Stimulated activated CD4-positive, alpha-beta T cell treated with anti-CD3 and anti-CD28 coated beads, Interleukin-2, amount 100 ng/mL, for 4 hours (primary cell): ENCODE measurements at regions not wholly inside any gene's neighbourhood (a gene's known extent, or its start where the extent isn't known, plus 50 kb on each side); places are given as distances from the start of the nearest gene placed in this dataset.

Source experiments
- DNase-seq: peaks from one replicate; pipeline ENCODE4 v3.0.0-alpha.2; 2020; ENCODE audit warnings: low read depth

- DNase-seq: no peak
Observed at GRCh38 chr16:80081846-80082245, 458.9 kb upstream of the DYNLRB2 start.

DNA sequence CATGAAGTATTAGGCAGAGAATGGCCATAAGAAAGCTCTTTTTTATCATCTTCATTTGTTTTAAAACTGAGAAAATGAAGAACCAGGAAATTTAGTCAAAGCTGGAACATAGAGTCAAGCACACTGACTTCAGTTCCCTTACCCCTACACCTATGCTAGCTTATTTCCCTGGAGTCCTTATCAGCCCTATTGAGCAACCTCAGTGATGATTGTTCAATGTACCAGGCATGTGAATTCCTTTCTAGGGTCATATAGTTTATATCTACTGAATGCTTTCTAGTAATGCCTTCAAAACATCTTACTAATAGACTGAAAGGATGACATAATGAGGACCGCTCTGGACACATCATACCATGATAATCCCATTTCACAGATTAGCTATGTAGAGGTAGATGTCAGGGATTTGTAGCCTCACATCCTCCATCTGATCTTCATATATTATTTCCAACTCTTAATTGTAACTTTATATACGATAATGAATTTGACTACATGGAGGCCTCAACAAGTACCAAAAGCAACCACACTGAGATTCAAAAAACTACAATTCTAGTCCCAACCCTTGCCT, 460.4 kb upstream of the DYNLRB2 start:
- no peak for DNase-seq

DNA sequence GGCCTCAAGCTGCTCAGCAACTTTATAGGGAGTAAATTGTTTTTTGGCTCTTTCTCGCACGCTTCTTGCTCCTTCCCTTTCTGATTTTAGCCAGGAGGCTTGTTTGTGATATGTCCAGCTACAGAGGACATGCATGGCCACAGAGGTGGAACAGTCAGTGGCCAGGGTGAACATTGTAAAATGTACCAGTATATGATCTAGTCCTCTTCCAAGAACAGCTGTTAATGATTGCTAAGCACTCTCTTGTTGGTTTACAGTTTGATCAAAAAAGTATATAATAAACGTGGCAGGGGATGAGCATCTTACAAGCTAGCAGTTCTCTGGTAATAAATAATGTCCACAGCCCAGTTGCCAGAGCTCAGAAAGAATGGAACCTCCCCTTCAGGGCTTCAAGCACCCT, 461.7 kb upstream of the DYNLRB2 start:
- no peak for DNase-seq

GRCh38 chr16:80077696-80078095, 463.1 kb upstream of the DYNLRB2 start:
- DNase-seq: no peak

DNA sequence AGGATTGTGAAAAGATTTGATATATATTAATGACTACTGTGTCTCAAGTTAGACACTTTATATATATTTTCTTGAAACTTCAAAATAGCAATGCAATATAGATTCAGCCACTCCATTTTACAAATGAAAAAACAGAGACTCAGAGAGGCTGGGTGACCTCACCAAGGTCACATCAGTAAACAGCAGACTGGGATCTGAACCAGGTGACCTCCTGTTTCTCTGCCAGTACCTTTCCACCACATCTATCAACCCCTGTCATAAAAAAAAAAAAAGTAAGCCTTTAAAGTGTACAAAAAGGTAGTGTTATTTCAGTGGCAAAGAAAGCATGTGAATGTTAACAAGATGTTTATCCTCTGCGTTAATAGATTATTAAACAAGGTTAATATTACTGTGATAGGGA, 466.5 kb upstream of the DYNLRB2 start:
- DNase-seq: no peak

GRCh38 chr16:80071964-80072456, 468.8 kb upstream of the DYNLRB2 start:
- DNase-seq: no peak

DNA sequence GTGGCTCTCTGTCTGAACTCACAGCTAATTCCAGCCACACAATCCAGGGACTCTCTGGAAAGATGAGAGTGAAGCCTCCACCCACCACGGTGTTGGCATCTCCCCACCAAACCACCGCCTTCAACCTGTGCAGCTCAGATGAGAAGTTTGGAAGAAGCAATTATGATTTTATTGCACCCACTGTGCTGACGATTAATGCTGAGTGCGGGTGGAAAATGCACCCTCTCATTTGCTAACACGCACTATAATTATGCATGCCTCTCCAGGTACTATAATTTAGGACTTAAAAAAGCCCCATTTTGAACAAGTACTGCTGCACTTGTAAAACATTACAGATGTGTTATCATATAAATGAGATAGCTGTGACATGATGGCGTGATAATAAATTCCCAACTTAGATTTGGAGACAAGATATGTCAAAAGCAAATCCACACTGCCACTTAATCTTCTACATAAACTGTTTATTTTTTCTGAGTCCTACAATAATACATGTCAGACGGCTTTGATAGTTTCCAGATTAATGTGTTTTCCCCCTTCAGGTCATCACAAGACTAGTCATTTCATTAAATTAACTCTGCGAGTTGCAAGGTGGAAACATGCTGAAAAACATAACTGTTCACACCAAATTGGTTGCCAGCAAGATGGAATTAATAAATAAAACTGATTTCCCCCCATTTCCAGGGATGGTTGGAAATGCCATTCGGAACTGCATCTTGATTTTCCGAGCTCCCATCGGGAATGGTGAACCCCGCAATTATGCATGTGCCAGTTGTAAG, 466.5 kb upstream of the MAF start:
- no peak for DNase-seq

DNA sequence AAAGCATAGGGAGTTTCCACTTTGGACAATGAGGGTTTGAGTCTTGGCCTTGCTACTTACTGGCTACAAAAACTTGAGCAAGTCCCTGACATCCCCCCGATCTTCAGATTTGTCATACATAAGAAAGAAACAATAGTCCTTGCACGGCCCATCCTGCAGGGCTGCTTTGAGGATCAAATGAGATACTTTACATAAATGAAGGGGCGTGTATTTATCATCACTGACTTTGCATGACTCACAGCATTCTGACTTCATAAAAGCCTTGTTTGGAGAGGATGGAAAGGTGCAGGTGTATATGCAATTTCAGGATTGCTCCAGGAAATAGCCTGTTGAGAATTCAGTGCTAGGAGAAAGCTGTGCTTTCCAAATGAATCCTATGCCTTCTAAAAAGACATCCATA, 465.0 kb upstream of the MAF start:
- no peak for DNase-seq

DNA sequence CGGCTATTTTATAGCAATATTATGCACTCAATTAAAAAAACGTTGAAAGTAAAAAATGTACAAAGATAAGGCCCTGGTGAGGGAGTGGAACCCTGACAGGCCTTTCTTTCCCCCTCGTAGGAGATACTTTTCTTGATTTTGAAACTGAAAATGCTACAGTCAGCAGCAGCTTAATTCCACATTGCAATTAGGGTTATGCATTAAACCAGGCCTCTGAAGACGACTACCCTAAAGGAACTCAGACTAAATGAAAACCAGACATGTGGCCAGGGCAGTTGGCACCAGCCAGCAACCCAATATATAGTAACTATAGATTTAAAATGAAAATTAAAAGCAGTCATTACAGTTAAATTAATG, 463.2 kb upstream of the MAF start:
- DNase-seq: no peak

- no peak for DNase-seq
Observed at GRCh38 chr16:80063031-80063712, 462.6 kb upstream of the MAF start.

- no peak for DNase-seq
Observed at GRCh38 chr16:80062361-80063030, 462.0 kb upstream of the MAF start.

DNA sequence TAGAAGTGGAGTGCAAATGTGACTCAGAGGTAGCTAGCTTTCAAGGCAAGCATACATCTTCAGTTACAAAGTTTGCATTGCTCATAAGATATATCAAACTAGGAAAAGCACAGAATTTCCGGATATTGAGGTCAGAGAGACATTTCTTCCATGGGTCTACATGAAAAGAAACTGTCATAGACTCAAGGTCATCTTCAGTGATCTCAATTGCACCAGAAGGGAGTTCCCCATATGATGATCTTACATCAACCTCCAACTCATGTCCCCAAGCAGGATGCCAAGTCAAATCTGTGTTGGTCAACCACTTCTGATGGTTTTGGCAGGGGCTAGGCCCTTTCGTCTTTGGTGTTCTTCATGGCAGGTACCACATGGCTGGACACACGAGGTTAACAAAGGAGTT, 459.9 kb upstream of the MAF start:
- DNase-seq: no peak

- DNase-seq: no peak
Observed at GRCh38 chr16:80059836-80060235, 459.3 kb upstream of the MAF start.

DNA sequence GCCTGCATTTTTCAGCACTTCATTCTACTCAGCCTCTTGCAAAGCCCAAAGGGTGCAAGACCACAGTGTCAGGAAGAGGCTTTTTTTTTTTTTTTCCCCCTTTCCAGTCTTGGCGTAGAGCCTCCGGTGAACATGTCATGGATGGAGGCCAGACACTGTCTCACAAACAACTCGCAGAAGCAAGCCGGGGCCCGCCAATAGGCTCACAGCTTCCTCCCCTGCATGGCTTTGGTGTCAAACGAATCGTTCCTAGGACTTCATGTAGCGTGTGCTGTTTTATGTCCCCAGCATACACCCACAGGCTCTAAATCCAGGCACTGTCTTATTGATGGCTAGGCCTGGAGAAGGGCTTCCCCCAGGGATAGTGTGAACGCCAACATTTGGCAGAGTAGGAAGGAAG, 457.7 kb upstream of the MAF start:
- DNase-seq: no peak

GRCh38 chr16:80056324-80056723, 455.8 kb upstream of the MAF start:
- no peak for DNase-seq

GRCh38 chr16:80055831-80056230, 455.3 kb upstream of the MAF start:
- DNase-seq: no peak

GRCh38 chr16:80054647-80055046, 454.1 kb upstream of the MAF start:
- no peak for DNase-seq

- no peak for DNase-seq
Observed at GRCh38 chr16:80051040-80051439, 450.5 kb upstream of the MAF start.

DNA sequence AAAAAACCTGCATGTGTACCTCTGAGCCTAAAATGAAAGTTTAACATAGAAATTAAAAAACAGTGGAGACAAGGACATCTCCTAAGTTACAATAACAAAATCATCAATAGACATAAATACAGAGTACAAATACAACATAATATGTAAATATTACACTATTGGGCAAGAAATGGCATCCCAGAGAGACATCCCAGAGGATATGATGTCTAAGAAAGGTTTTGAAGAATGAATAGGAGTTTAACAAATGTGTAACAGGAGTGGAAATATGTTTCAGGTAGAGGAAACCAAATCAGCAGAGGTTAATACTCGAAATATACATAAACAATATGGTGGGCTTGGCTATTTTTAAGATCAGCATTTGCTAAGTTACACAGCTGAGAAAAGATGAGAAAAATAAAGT, 447.7 kb upstream of the MAF start:
- DNase-seq: no peak

GRCh38 chr16:80047842-80048241, 447.3 kb upstream of the MAF start:
- DNase-seq: no peak

- no peak for DNase-seq
Observed at GRCh38 chr16:80046848-80047247, 446.3 kb upstream of the MAF start.

DNA sequence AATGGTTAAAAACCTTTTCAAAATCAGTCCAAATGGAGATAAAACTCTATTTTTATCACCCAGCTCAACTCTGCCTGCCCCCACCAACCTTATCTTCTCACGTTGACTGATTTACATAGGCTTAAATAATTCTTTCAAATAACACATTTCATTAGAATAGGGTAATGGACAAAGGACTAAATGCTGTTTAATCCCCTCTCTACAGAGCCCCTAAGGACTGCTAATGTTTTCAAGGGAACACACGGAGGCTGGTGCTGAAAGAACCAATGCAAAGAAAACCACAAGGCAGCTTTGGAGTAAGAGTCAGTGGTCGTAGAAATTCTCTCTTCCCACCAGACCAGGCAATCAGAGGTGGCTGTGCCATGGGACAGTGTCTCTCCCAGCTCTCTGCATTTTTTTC, 445.7 kb upstream of the MAF start:
- no peak for DNase-seq

DNA sequence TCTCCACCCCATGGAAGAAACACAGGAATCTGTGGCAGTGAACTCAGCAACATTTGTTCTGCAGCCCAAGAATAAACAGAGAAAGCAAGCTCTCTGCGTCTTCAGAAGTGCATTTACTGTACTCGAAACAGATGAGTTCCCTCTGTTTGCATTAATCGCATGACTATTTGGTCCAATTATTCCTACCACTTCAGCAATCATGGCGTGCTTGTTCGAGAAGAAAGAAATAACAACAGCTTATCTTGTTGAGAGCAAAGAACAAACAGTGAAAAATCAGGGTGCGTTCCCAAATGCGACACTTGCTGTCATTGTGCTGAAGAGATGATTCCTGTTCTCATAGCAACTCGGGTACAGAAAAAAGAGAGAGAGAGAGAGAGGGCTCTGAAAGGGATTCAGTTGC, 445.3 kb upstream of the MAF start:
- DNase-seq: no peak
